HUES48 (cell line): ENCODE measurements at regions not wholly inside any gene's neighbourhood (a gene's known extent, or its start where the extent isn't known, plus 50 kb on each side); places are given as distances from the start of the nearest gene placed in this dataset.
"Not testable (repeated sequence)": the region's sequence is repeated elsewhere in the genome, so short reads cannot be mapped to it uniquely, and the experiment has no call there.

ENCODE experiments used
- H3K27ac ChIP-seq: one replicate; pipeline ENCODE4 v1.7.0; 2013; ENCODE audit warnings: low read depth, low read length, inconsistent platforms
- H3K27me3 ChIP-seq: 2 replicates; pipeline ENCODE4 v1.6.1; 2013; ENCODE audit warnings: mild to moderate bottlenecking, low read length; ENCODE audit not compliant: control insufficient read depth, insufficient read depth
- H3K36me3 ChIP-seq: 2 replicates; pipeline ENCODE4 v1.6.1; 2013; ENCODE audit warnings: low read length; ENCODE audit not compliant: control insufficient read depth, insufficient read depth
- H3K4me1 ChIP-seq: 2 replicates; pipeline ENCODE4 v1.6.1; 2013; ENCODE audit warnings: mild to moderate bottlenecking, low read length; ENCODE audit not compliant: control insufficient read depth, insufficient read depth
- H3K4me3 ChIP-seq: 2 replicates; pipeline ENCODE4 v1.5.1; 2013; ENCODE audit warnings: mild to moderate bottlenecking, low read depth, low read length
- H3K9ac ChIP-seq: 2 replicates; pipeline ENCODE4 v1.6.1; 2013; ENCODE audit warnings: mild to moderate bottlenecking, low read depth, low read length, moderate library complexity
- H3K9me3 ChIP-seq: 2 replicates; pipeline ENCODE4 v1.6.1; 2013; ENCODE audit warnings: low read length; ENCODE audit not compliant: control insufficient read depth, insufficient read depth

- Histone ChIP-seq H3K4me3 (no peak overlapping the region), H3K9me3 (no peaks in the 10 kb centered on the region), H3K27ac (no peak overlapping the region), H3K9ac (no peak overlapping the region), H3K4me1 (peaks cover 28% of the 10 kb centered on the region), H3K27me3 (no peaks in the 10 kb centered on the region), H3K36me3 (no peaks in the 10 kb centered on the region)
Measured at GRCh38 chr5:142237707-142238106, 87.1 kb downstream of the SPRY4 start.

- not testable (repeated sequence) for H3K27ac ChIP-seq, H3K9me3 ChIP-seq, H3K27me3 ChIP-seq, H3K9ac ChIP-seq, H3K4me3 ChIP-seq, H3K36me3 ChIP-seq
- H3K4me1 ChIP-seq = peaks cover 28% of the 10 kb centered on the region
Measured at GRCh38 chr5:142236673-142237290, 88.0 kb downstream of the SPRY4 start.

- Histone ChIP-seq H3K9ac (peak overlapping the region; percentile 44), H3K27ac (peak overlapping the region; percentile 81), H3K27me3 (no peaks in the 10 kb centered on the region), H3K4me3 (no peak overlapping the region), H3K36me3 (no peaks in the 10 kb centered on the region), H3K9me3 (no peaks in the 10 kb centered on the region), H3K4me1 (peaks cover 28% of the 10 kb centered on the region)
Measured at GRCh38 chr5:142235870-142236672, 88.8 kb downstream of the SPRY4 start.

GRCh38 chr5:142235050-142235797 is 89.6 kb downstream of the SPRY4 start:
- Histone ChIP-seq H3K4me1 (peaks cover 28% of the 10 kb centered on the region), H3K9ac (no peak overlapping the region), H3K36me3 (no peaks in the 10 kb centered on the region), H3K4me3 (no peak overlapping the region; the same call in 1 of the 2 replicates), H3K27me3 (no peaks in the 10 kb centered on the region), H3K9me3 (no peaks in the 10 kb centered on the region), H3K27ac (peak overlapping the region; percentile 58)

- Histone ChIP-seq H3K4me3 (no peak overlapping the region), H3K9me3 (no peaks in the 10 kb centered on the region), H3K4me1 (peaks cover 28% of the 10 kb centered on the region), H3K27me3 (no peaks in the 10 kb centered on the region), H3K27ac (no peak overlapping the region), H3K36me3 (no peaks in the 10 kb centered on the region), H3K9ac (no peak overlapping the region)
Measured at GRCh38 chr5:142233083-142234032, 91.5 kb downstream of the SPRY4 start.

GRCh38 chr5:142230949-142231348 is 93.9 kb downstream of the SPRY4 start:
- not testable (repeated sequence) for H3K9ac ChIP-seq, H3K9me3 ChIP-seq, H3K27ac ChIP-seq, H3K27me3 ChIP-seq, H3K36me3 ChIP-seq, H3K4me3 ChIP-seq
- H3K4me1 ChIP-seq = peaks cover 27% of the 10 kb centered on the region

- H3K27me3 ChIP-seq = no peaks in the 10 kb centered on the region
- H3K9ac ChIP-seq = no peak overlapping the region
- no peak overlapping the region for H3K4me3 ChIP-seq
- peaks cover 36% of the 10 kb centered on the region for H3K4me1 ChIP-seq
- no peaks in the 10 kb centered on the region for H3K9me3 ChIP-seq
- H3K36me3 ChIP-seq = no peaks in the 10 kb centered on the region
- no peak overlapping the region for H3K27ac ChIP-seq
Measured at GRCh38 chr5:142225141-142225540, 99.7 kb downstream of the SPRY4 start.

GRCh38 chr5:142222866-142223558 is 101.8 kb downstream of the SPRY4 start:
- no peaks in the 10 kb centered on the region for H3K9me3 ChIP-seq
- no peak overlapping the region for H3K27ac ChIP-seq
- H3K9ac ChIP-seq = no peak overlapping the region
- no peak overlapping the region for H3K4me3 ChIP-seq
- H3K27me3 ChIP-seq = no peaks in the 10 kb centered on the region
- H3K4me1 ChIP-seq = peaks cover 36% of the 10 kb centered on the region
- no peaks in the 10 kb centered on the region for H3K36me3 ChIP-seq

- Histone ChIP-seq H3K9ac (no peak overlapping the region), H3K4me3 (no peak overlapping the region), H3K9me3 (no peaks in the 10 kb centered on the region), H3K27me3 (no peaks in the 10 kb centered on the region), H3K36me3 (no peaks in the 10 kb centered on the region), H3K4me1 (peaks cover 36% of the 10 kb centered on the region), H3K27ac (peak overlapping the region; percentile 28)
Measured at GRCh38 chr5:142222225-142222865, 102.5 kb downstream of the SPRY4 start.
